ENCODE measurements at regions not wholly inside any gene's neighbourhood (a gene's known extent, or its start where the extent isn't known, plus 50 kb on each side); places are given as distances from the start of the nearest gene placed in this dataset.

DNA sequence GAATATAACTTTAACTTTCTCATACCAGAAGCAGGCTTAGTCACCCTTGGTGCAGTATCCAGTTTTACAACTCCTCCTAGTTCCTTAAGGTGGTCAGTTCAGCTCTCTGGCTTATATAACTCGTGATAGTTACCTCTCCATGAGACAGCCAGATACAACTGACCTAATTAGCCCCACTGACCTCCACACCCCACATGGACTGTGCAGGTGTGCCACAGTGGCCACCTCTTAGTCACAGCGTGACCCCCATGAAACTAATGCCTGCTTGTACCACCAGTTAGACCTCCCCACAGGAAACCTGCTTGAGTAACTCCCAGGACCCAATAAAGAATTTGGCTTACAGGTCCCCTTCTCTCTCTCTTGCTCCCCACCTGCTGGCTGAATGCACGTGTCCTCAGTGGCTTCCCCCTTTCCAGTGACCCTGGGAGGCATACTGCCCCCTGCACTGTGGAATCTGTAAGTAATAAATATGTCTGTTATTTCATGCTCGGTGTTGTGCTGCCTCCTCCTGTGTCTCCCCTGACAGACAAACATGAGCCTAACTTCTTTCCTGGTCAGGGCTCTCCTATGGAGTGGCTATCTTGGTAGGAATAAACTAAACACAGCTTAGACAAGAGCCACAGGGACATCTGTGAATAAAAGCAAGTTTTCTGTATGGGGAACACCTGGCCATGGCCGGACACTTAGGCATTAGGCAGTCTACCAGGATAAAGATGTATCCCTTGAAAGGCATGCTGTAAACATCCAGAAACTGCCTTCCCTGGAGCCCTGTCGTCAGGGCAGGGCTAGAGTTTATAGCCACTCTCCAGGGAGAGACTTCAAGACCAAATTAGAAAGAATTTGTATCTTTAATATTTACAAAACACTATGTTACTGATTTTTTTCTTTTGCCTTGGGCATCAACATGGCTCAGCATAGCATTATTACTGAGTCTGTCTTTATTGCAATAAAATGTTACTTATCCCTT lies 209.7 kb upstream of the BOD1L1 start:
- H3K36me3 Mint-ChIP-seq = no peaks in the 10 kb centered on the region
- DNase-seq (no peak), ATAC-seq (ENCODE audit: low read depth in 2 of 2) (no peak)
- H3K9me3 Mint-ChIP-seq = peaks cover 0 to 5% (median 0%) of the 10 kb centered on the region in 7 donors
- H3K27me3 Mint-ChIP-seq = peaks cover 0 to 11% (median 4%) of the 10 kb centered on the region in 3 donors
- no peaks in the 10 kb centered on the region for H3K4me1 Mint-ChIP-seq
- H3K4me3 Mint-ChIP-seq = no peak overlapping the region
- H3K27ac Mint-ChIP-seq = no peak overlapping the region

- no peak overlapping the region for H3K4me3 Mint-ChIP-seq
Observed at GRCh38 chr4:13840502-13841190, 213.1 kb upstream of the BOD1L1 start.

DNA sequence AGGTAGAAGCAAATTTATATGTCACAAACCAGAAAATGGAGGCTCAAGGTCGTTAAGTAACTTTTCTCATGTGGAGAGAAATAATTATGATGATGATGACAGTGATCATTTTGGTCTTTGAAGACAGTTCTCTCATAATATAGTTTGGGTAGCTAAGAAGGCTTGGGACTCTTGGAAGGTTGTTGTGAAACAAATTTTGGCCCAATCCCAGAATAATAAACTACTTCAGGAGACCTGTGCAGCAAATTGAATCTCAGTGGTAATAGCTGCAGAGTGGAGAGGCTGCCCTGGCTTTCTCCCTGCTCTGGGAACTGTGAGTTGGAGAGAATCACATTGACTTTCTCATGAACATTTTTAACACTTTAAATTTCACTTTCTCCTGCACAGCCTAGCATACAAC lies 217.2 kb upstream of the BOD1L1 start:
- H3K27me3 Mint-ChIP-seq = no peaks in the 10 kb centered on the region
- H3K9me3 Mint-ChIP-seq = peaks cover 0 to 8% (median 3%) of the 10 kb centered on the region in 7 donors
- ATAC-seq (ENCODE audit: low read depth in 2 of 2) (no peak), DNase-seq (no peak)
- no peak overlapping the region for H3K4me3 Mint-ChIP-seq
- H3K4me1 Mint-ChIP-seq = peaks cover 0 to 9% (median 0%) of the 10 kb centered on the region in 3 donors
- no peaks in the 10 kb centered on the region for H3K36me3 Mint-ChIP-seq
- no peak overlapping the region for H3K27ac Mint-ChIP-seq

More at GRCh38 chr4:13840502-13841190, 213.1 kb upstream of the BOD1L1 start:
- H3K9me3 Mint-ChIP-seq = peaks cover 0 to 8% (median 2%) of the 10 kb centered on the region in 7 donors
- ATAC-seq (ENCODE audit: low read depth in 2 of 2) = no peak
- no peaks in the 10 kb centered on the region for H3K4me1 Mint-ChIP-seq
- H3K36me3 Mint-ChIP-seq = no peaks in the 10 kb centered on the region
- peaks cover 0 to 4% (median 0%) of the 10 kb centered on the region in 3 donors for H3K27me3 Mint-ChIP-seq
- no peak overlapping the region for H3K27ac Mint-ChIP-seq
- DNase-seq = no peak

GRCh38 chr4:13849778-13850177 lies 222.3 kb upstream of the BOD1L1 start:
- ATAC-seq (ENCODE audit: low read depth in 2 of 2) (no peak), DNase-seq (no peak)
- H3K9me3 Mint-ChIP-seq = peaks cover 0 to 5% (median 1%) of the 10 kb centered on the region in 7 donors

GRCh38 chr4:13851085-13851940 lies 223.8 kb upstream of the BOD1L1 start:
- peaks cover 0 to 9% (median 0%) of the 10 kb centered on the region in 3 donors for H3K4me1 Mint-ChIP-seq
- no peak for ATAC-seq (ENCODE audit: low read depth in 2 of 2)
- DNase-seq = no peak
- H3K27ac Mint-ChIP-seq = no peak overlapping the region
- peaks cover 0 to 6% (median 4%) of the 10 kb centered on the region in 7 donors for H3K9me3 Mint-ChIP-seq
- H3K27me3 Mint-ChIP-seq = no peaks in the 10 kb centered on the region
- H3K36me3 Mint-ChIP-seq = no peaks in the 10 kb centered on the region
- no peak overlapping the region for H3K4me3 Mint-ChIP-seq

More at GRCh38 chr4:13849778-13850177, 222.3 kb upstream of the BOD1L1 start:
- H3K4me1 Mint-ChIP-seq = peaks cover 0 to 9% (median 0%) of the 10 kb centered on the region in 3 donors
- no peak overlapping the region for H3K4me3 Mint-ChIP-seq
- H3K27ac Mint-ChIP-seq = no peak overlapping the region
- H3K36me3 Mint-ChIP-seq = no peaks in the 10 kb centered on the region
- H3K27me3 Mint-ChIP-seq = no peaks in the 10 kb centered on the region

DNA sequence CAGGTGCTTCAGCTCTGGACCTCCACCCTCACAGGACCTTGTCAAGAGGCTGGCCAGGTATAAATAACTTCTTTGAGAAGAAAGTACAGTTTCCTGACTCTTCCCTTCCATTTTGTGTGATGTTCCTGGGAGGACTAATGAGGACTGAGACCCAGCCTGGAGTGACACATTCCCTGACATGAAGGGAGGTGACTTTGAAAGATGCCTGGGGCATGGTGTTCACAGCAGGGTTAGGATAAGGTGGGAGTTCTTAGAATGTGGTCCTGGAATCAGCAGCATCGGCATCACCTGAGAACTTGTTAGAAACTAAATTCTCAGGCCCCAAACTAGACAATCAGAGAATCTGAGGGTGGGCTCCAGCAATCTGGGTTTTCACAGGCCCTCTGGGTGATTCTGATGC lies 224.9 kb upstream of the BOD1L1 start:
- no peak for DNase-seq
- Mint-ChIP-seq H3K27me3 (no peaks in the 10 kb centered on the region), H3K27ac (no peak overlapping the region), H3K36me3 (no peaks in the 10 kb centered on the region), H3K4me3 (no peak overlapping the region), H3K4me1 (peaks cover 0 to 9% (median 0%) of the 10 kb centered on the region in 3 donors), H3K9me3 (peaks cover 0 to 6% (median 4%) of the 10 kb centered on the region in 7 donors)
- ATAC-seq (ENCODE audit: low read depth in 2 of 2) = no peak

- Mint-ChIP-seq H3K4me3 (no peak overlapping the region), H3K36me3 (no peaks in the 10 kb centered on the region), H3K27ac (no peak overlapping the region), H3K9me3 (peaks cover 0 to 3% (median under 1%) of the 10 kb centered on the region in 7 donors), H3K27me3 (no peaks in the 10 kb centered on the region), H3K4me1 (no peaks in the 10 kb centered on the region)
- no peak for DNase-seq
- no peak for ATAC-seq (ENCODE audit: low read depth in 2 of 2)
Observed at GRCh38 chr4:13856387-13856786, 228.9 kb upstream of the BOD1L1 start.

GRCh38 chr4:13857397-13857796 lies 229.9 kb upstream of the BOD1L1 start:
- no peak overlapping the region for H3K27ac Mint-ChIP-seq
- no peak for ATAC-seq (ENCODE audit: low read depth in 2 of 2)
- H3K4me1 Mint-ChIP-seq = no peaks in the 10 kb centered on the region
- no peak for DNase-seq
- H3K9me3 Mint-ChIP-seq = peaks cover 0 to 11% (median 6%) of the 10 kb centered on the region in 7 donors
- H3K4me3 Mint-ChIP-seq = no peak overlapping the region
- H3K36me3 Mint-ChIP-seq = no peaks in the 10 kb centered on the region
- no peaks in the 10 kb centered on the region for H3K27me3 Mint-ChIP-seq

- no peaks in the 10 kb centered on the region for H3K4me1 Mint-ChIP-seq
- no peaks in the 10 kb centered on the region for H3K27me3 Mint-ChIP-seq
- no peak for DNase-seq
- H3K9me3 Mint-ChIP-seq = peaks cover 4 to 15% (median 9%) of the 10 kb centered on the region in 7 donors
- no peaks in the 10 kb centered on the region for H3K36me3 Mint-ChIP-seq
- no peak for ATAC-seq (ENCODE audit: low read depth in 2 of 2)
- H3K4me3 Mint-ChIP-seq = no peak overlapping the region
- no peak overlapping the region for H3K27ac Mint-ChIP-seq
Observed at GRCh38 chr4:13857800-13858199, 230.3 kb upstream of the BOD1L1 start.

DNA sequence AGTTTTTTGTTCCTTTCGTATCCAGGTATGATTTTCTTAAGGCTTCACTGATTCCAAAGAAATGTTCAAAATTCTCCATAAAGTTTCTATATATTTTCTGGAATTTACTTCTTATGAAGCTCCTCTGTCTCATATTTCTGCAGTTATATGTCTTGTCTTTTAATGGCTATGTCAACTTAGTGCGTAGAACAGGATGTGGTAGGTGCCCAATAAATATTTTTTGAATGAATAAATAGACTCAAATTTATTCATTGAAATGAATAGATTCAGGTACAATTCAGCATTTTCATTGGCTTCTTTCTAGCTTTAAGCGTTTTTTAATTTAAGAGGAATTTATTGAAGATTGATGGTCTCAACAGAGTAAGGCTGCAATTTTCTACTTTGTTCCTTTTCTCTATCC lies 231.9 kb upstream of the BOD1L1 start:
- DNase-seq = no peak
- Mint-ChIP-seq H3K4me3 (no peak overlapping the region), H3K9me3 (peaks cover 8 to 27% (median 15%) of the 10 kb centered on the region in 7 donors), H3K27me3 (no peaks in the 10 kb centered on the region), H3K27ac (no peak overlapping the region), H3K4me1 (no peaks in the 10 kb centered on the region), H3K36me3 (peaks cover 0 to 9% of the 10 kb centered on the region in 2 donors)
- ATAC-seq (ENCODE audit: low read depth in 2 of 2) = no peak

DNA sequence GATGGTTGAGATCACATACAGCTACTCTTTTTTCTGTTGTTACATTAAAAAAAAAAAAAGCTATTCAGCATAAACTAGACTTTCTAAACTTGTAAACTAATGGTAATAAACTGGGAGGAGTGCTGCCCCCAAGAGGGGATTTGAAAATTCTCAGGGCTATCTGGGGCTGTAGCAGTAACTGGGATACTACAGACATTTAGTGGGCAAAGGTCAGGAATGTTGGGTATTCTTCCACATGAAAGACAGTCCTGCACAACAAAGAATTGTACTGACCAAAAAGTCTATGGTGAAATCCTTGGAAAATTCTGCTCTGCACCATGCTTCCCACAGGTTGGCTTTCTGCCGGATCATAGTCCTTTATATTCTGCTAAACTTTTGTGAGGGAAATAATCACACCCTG lies 232.6 kb upstream of the BOD1L1 start:
- Mint-ChIP-seq H3K27me3 (no peaks in the 10 kb centered on the region), H3K27ac (no peak overlapping the region), H3K4me1 (no peaks in the 10 kb centered on the region), H3K9me3 (peaks cover 9 to 32% (median 15%) of the 10 kb centered on the region in 7 donors), H3K4me3 (no peak overlapping the region), H3K36me3 (peaks cover 0 to 14% of the 10 kb centered on the region in 2 donors)
- ATAC-seq (ENCODE audit: low read depth in 2 of 2) (no peak), DNase-seq (no peak)

GRCh38 chr4:13865871-13866669 lies 238.5 kb upstream of the BOD1L1 start:
- ATAC-seq (ENCODE audit: low read depth in 2 of 2) = no peak
- Mint-ChIP-seq H3K36me3 (peaks cover 0 to 14% of the 10 kb centered on the region in 2 donors), H3K27ac (no peak overlapping the region), H3K4me3 (no peak overlapping the region), H3K27me3 (peaks cover 0 to 1% (median 0%) of the 10 kb centered on the region in 3 donors), H3K4me1 (no peaks in the 10 kb centered on the region), H3K9me3 (peaks cover 7 to 32% (median 20%) of the 10 kb centered on the region in 7 donors)
- DNase-seq = no peak

Data from naive B cell (primary cell).